GM12864 (cell line): ENCODE measurements at regions not wholly inside any gene's neighbourhood (a gene's known extent, or its start where the extent isn't known, plus 50 kb on each side); places are given as distances from the start of the nearest gene placed in this dataset.

ENCODE experiments used
- DNase-seq: peaks from one replicate; pipeline ENCODE4 v3.0.0-alpha.2; 2011; ENCODE audit warnings: low read depth
- H3K4me3 ChIP-seq: 2 replicates; pipeline ENCODE4 v1.5.1; 2011; ENCODE audit warnings: mild to moderate bottlenecking, low read depth, low read length, control low read depth
- CTCF ChIP-seq: IDR thresholded peaks from 2 replicates; pipeline ENCODE4 v1.5.1; 2011; ENCODE audit warnings: low read depth, mild to moderate bottlenecking, moderate library complexity, low read length, control low read depth, inconsistent platforms; ENCODE audit errors: missing control alignments

- H3K4me3 ChIP-seq, result peak overlapping the region; percentile 54
- TF ChIP-seq CTCF, result no peak
- DNase-seq, result peak; percentile 96
These were observed 53.7 kb upstream of the MEF2A start for GRCh38 chr15:99511866-99512661.

GRCh38 chr15:99514306-99514705, 51.5 kb upstream of the MEF2A start:
- no peak overlapping the region for H3K4me3 ChIP-seq
- DNase-seq, result no peak
- TF ChIP-seq CTCF, result no peak
